ENCODE measurements at regions not wholly inside any gene's neighbourhood (a gene's known extent, or its start where the extent isn't known, plus 50 kb on each side); places are given as distances from the start of the nearest gene placed in this dataset.

DNA sequence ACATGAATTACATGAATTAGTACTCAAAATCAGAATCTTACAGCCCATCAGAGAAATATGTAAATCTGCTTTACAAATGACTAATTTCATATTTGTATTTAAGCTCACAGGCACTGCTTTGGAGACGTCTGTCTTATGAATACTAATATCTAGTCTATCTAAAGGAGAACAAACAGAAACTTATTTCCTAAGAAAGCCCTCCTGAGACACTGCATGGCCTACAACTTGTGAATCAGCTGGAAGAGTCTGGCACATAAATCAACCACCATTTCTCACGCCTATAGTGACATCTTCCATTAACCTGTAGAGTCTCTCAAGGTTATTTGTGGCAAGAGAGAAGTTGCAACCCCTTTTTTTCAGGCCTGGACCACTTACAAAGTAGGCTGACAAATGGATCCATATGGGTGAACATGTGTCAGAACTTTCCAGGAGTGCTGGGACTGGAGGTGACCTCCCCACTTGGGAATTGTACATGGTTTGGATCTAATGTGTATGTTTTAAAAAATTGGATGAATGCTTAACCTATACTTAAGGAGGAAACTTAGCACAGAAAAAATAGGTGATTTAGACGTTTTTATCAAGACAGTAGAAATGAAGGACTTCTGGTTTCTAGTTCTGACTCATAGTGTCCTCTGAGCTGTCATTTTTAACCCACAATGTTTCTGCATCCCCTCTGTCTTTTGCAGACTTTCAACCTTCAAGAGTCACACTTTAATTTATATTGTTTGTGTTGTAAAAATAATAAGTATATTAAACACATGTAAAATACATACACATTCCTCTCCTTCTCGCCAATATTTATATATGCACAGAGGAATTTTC is 83.2 kb upstream of the ARHGAP24 start:
- no peak overlapping the region for H3K4me3 ChIP-seq (ENCODE audit: low read depth in 1 of 5, low read length in 5 of 5)
- H3K4me1 ChIP-seq (ENCODE audit: control insufficient read depth in 5 of 5, insufficient read depth in 5 of 5, low read length in 5 of 5): peaks cover 0 to 5% (median 0%) of the 10 kb centered on the region in 5 donors
- H3K36me3 ChIP-seq (ENCODE audit: control insufficient read depth in 5 of 5, insufficient read depth in 5 of 5, low read length in 5 of 5): no peaks in the 10 kb centered on the region
- H3K27ac ChIP-seq (ENCODE audit: low read depth, low read length): no peak overlapping the region
- H3K9ac ChIP-seq (ENCODE audit: low read length in 5 of 5): no peak overlapping the region
- no peaks in the 10 kb centered on the region for H3K9me3 ChIP-seq (ENCODE audit: control insufficient read depth in 5 of 5, low read length in 5 of 5)
- H3K27me3 ChIP-seq (ENCODE audit: control insufficient read depth in 5 of 5, insufficient read depth in 4 of 5, low read length in 5 of 5): no peaks in the 10 kb centered on the region

DNA sequence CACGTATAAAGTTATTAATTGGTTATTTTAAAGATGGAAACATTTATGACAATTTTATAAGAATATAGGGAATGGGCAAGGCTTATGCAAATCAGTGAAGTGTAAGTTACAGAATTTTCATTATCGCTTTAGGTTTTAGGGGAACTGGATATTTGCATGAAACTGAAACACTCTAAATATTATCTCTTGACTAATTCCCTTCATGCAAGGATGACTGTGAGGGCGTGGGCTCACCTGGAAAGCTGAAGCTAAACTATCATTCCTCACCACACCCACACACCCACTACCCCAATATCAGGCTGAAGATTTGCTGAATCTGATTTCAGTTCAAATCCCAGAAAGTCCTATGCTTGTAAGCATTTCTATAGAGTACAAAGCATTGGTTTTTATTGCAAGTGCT is 81.7 kb upstream of the ARHGAP24 start:
- Histone ChIP-seq H3K4me3 (ENCODE audit: low read depth in 1 of 5, low read length in 5 of 5) (no peak overlapping the region), H3K27ac (ENCODE audit: low read depth, low read length) (no peak overlapping the region), H3K9me3 (ENCODE audit: control insufficient read depth in 5 of 5, low read length in 5 of 5) (no peaks in the 10 kb centered on the region), H3K36me3 (ENCODE audit: control insufficient read depth in 5 of 5, insufficient read depth in 5 of 5, low read length in 5 of 5) (no peaks in the 10 kb centered on the region), H3K27me3 (ENCODE audit: control insufficient read depth in 5 of 5, insufficient read depth in 4 of 5, low read length in 5 of 5) (no peaks in the 10 kb centered on the region), H3K9ac (ENCODE audit: low read length in 5 of 5) (no peak overlapping the region), H3K4me1 (ENCODE audit: control insufficient read depth in 5 of 5, insufficient read depth in 5 of 5, low read length in 5 of 5) (peaks cover 0 to 5% (median 0%) of the 10 kb centered on the region in 5 donors)

DNA sequence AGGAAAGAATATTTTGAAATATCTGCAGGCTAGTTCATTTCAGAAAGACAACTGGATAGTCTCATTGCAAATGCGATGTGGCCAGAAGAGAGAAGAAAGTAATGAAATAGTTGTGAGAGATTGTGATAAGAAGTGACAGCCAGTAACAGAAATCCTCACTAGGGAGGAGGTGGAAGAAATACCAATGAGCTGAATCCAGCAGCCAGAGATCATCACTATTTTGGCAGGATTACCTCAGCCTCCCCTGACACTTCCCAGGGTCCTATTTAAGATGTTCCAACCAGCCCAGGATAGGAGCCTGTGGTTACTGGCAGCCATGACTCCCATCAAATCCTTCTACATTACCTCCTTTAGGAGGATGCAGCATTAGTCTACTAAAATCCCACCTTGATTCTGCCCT is 76.7 kb upstream of the ARHGAP24 start:
- no peaks in the 10 kb centered on the region for H3K36me3 ChIP-seq (ENCODE audit: control insufficient read depth in 5 of 5, insufficient read depth in 5 of 5, low read length in 5 of 5)
- no peak overlapping the region for H3K27ac ChIP-seq (ENCODE audit: low read depth, low read length)
- no peak overlapping the region for H3K4me3 ChIP-seq (ENCODE audit: low read depth in 1 of 5, low read length in 5 of 5)

DNA sequence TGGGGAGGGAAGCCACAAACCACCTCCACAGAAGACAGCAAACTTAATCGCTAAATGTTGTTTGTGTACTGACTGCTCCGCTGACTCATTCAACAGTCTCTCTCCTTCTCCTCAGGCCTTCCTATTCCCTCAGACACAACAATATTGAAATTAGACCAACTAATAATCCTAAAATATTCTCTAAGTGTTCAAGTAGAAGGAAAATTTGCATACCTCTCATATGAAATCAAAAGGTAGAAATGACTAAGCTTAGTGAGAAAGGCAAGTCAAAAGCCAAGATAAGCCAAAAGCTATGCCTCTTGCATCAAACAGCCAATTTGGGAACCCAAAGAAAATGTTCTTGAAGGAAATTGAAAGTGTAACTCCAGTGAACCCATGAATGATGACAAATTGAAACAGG is 75.7 kb upstream of the ARHGAP24 start:
- Histone ChIP-seq H3K9ac (ENCODE audit: low read length in 5 of 5) (no peak overlapping the region), H3K27ac (ENCODE audit: low read depth, low read length) (no peak overlapping the region), H3K27me3 (ENCODE audit: control insufficient read depth in 5 of 5, insufficient read depth in 4 of 5, low read length in 5 of 5) (no peaks in the 10 kb centered on the region), H3K9me3 (ENCODE audit: control insufficient read depth in 5 of 5, low read length in 5 of 5) (no peaks in the 10 kb centered on the region), H3K36me3 (ENCODE audit: control insufficient read depth in 5 of 5, insufficient read depth in 5 of 5, low read length in 5 of 5) (no peaks in the 10 kb centered on the region), H3K4me3 (ENCODE audit: low read depth in 1 of 5, low read length in 5 of 5) (no peak overlapping the region), H3K4me1 (ENCODE audit: control insufficient read depth in 5 of 5, insufficient read depth in 5 of 5, low read length in 5 of 5) (no peaks in the 10 kb centered on the region)

More for the DNA sequence above, 76.7 kb upstream of the ARHGAP24 start:
- no peak overlapping the region for H3K9ac ChIP-seq (ENCODE audit: low read length in 5 of 5)
- no peaks in the 10 kb centered on the region for H3K4me1 ChIP-seq (ENCODE audit: control insufficient read depth in 5 of 5, insufficient read depth in 5 of 5, low read length in 5 of 5)
- no peaks in the 10 kb centered on the region for H3K27me3 ChIP-seq (ENCODE audit: control insufficient read depth in 5 of 5, insufficient read depth in 4 of 5, low read length in 5 of 5)
- no peaks in the 10 kb centered on the region for H3K9me3 ChIP-seq (ENCODE audit: control insufficient read depth in 5 of 5, low read length in 5 of 5)

DNA sequence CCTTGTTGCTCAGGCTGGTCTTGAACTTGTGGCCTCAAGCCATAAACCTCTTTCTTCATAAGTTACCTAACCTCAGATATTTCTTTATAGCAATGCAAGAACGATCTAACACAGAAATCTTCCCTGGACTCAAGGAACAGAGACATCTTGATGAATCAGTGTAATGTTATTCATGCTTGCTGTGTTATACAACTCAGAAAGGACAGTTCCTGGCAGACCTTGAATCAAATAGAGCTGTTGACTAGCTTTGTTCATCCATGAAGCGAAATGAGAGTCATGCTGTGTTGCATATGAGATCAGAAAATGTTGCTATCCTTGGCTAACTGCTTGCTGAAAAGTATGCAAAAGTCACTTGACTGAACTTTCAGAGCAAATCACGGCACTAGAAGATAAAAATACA is 72.6 kb upstream of the ARHGAP24 start:
- Histone ChIP-seq H3K9me3 (ENCODE audit: control insufficient read depth in 5 of 5, low read length in 5 of 5) (no peaks in the 10 kb centered on the region), H3K27me3 (ENCODE audit: control insufficient read depth in 5 of 5, insufficient read depth in 4 of 5, low read length in 5 of 5) (no peaks in the 10 kb centered on the region), H3K4me1 (ENCODE audit: control insufficient read depth in 5 of 5, insufficient read depth in 5 of 5, low read length in 5 of 5) (no peaks in the 10 kb centered on the region), H3K36me3 (ENCODE audit: control insufficient read depth in 5 of 5, insufficient read depth in 5 of 5, low read length in 5 of 5) (no peaks in the 10 kb centered on the region), H3K4me3 (ENCODE audit: low read depth in 1 of 5, low read length in 5 of 5) (no peak overlapping the region), H3K27ac (ENCODE audit: low read depth, low read length) (no peak overlapping the region), H3K9ac (ENCODE audit: low read length in 5 of 5) (no peak overlapping the region)

DNA sequence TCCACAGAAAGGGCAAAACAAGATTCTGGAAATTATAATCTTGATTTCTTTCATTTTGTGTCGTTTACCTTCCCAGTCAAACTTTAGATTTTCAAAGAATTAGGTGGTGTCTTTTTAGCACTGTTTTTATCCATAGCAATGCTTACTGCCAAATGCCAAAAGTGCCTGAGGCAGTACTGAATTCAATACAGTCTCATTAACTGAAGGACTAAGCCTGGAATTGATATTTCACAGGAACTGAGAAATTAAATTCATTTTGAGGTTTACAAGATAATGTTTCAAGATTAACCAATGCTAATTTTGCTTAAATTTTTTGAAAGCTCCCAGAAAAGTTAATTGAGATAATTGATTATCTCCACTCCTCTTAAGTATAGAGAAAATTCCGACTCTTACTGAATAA is 68.8 kb upstream of the ARHGAP24 start:
- no peaks in the 10 kb centered on the region for H3K4me1 ChIP-seq (ENCODE audit: control insufficient read depth in 5 of 5, insufficient read depth in 5 of 5, low read length in 5 of 5)
- no peak overlapping the region for H3K27ac ChIP-seq (ENCODE audit: low read depth, low read length)
- no peak overlapping the region for H3K9ac ChIP-seq (ENCODE audit: low read length in 5 of 5)
- no peaks in the 10 kb centered on the region for H3K9me3 ChIP-seq (ENCODE audit: control insufficient read depth in 5 of 5, low read length in 5 of 5)
- no peaks in the 10 kb centered on the region for H3K27me3 ChIP-seq (ENCODE audit: control insufficient read depth in 5 of 5, insufficient read depth in 4 of 5, low read length in 5 of 5)
- H3K36me3 ChIP-seq (ENCODE audit: control insufficient read depth in 5 of 5, insufficient read depth in 5 of 5, low read length in 5 of 5): no peaks in the 10 kb centered on the region
- no peak overlapping the region for H3K4me3 ChIP-seq (ENCODE audit: low read depth in 1 of 5, low read length in 5 of 5)

DNA sequence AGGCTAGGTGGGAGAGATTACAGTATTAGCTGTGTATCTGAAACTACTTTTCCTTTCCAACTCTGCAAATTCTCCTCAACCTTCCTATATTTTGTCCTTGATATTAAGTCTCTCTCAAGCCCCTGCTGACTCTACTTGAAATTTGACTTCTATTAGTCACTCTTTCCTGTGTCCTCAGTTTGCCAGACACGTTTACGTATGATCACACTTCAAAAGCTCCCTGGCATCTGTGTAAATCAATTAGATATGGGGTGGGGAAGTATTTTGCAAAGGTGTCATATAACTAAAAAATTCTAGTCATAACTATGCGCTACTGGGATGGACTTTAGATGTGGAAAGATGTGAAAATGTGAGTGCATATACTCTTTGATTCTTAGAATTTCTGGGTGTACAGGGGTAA is 67.4 kb upstream of the ARHGAP24 start:
- Histone ChIP-seq H3K9me3 (ENCODE audit: control insufficient read depth in 5 of 5, low read length in 5 of 5) (no peaks in the 10 kb centered on the region), H3K4me1 (ENCODE audit: control insufficient read depth in 5 of 5, insufficient read depth in 5 of 5, low read length in 5 of 5) (no peaks in the 10 kb centered on the region), H3K27me3 (ENCODE audit: control insufficient read depth in 5 of 5, insufficient read depth in 4 of 5, low read length in 5 of 5) (no peaks in the 10 kb centered on the region), H3K36me3 (ENCODE audit: control insufficient read depth in 5 of 5, insufficient read depth in 5 of 5, low read length in 5 of 5) (no peaks in the 10 kb centered on the region), H3K9ac (ENCODE audit: low read length in 5 of 5) (no peak overlapping the region), H3K27ac (ENCODE audit: low read depth, low read length) (no peak overlapping the region), H3K4me3 (ENCODE audit: low read depth in 1 of 5, low read length in 5 of 5) (no peak overlapping the region)

DNA sequence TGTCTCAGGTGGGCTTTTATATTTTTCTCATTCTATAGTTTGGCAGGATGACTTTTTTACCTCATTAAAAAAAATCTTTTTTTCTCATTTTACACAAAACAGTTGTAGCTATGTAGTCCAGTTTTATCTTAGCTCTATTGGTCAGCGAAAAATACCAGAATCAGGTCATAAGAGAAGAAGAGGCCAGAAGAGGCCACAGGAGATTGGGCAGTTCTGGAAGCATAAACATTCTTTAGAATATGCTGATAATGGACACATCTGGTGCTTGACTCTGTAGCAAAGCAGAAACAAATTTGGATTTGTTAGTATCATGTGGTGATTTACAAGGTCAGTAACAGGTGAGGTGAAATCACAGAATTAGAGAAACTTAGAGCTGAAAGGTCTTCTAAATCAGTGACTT is 66.6 kb upstream of the ARHGAP24 start:
- Histone ChIP-seq H3K9me3 (ENCODE audit: control insufficient read depth in 5 of 5, low read length in 5 of 5) (no peaks in the 10 kb centered on the region), H3K4me3 (ENCODE audit: low read depth in 1 of 5, low read length in 5 of 5) (no peak overlapping the region), H3K36me3 (ENCODE audit: control insufficient read depth in 5 of 5, insufficient read depth in 5 of 5, low read length in 5 of 5) (no peaks in the 10 kb centered on the region), H3K27ac (ENCODE audit: low read depth, low read length) (no peak overlapping the region), H3K27me3 (ENCODE audit: control insufficient read depth in 5 of 5, insufficient read depth in 4 of 5, low read length in 5 of 5) (no peaks in the 10 kb centered on the region), H3K4me1 (ENCODE audit: control insufficient read depth in 5 of 5, insufficient read depth in 5 of 5, low read length in 5 of 5) (no peaks in the 10 kb centered on the region), H3K9ac (ENCODE audit: low read length in 5 of 5) (no peak overlapping the region)

DNA sequence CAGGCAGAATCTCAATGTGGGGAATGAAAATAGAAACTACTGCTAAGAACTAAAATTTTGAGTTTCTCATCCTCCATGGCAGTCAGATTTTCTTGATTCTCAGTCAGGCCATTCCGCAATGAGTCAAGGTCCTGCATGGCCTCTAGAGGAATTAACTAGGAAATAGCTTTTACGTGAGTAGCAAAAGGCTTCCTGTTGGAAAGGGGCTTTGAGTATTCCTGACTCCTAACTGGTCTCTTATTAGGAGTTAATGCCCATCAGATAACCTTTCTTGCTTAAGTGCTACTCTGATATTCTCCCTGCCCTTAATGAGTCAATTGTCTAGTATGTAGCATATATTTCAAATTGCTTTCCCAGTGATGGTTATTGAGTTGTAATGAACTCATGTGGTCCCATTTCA is 65.7 kb upstream of the ARHGAP24 start:
- Histone ChIP-seq H3K9ac (ENCODE audit: low read length in 5 of 5) (no peak overlapping the region), H3K27me3 (ENCODE audit: control insufficient read depth in 5 of 5, insufficient read depth in 4 of 5, low read length in 5 of 5) (no peaks in the 10 kb centered on the region), H3K9me3 (ENCODE audit: control insufficient read depth in 5 of 5, low read length in 5 of 5) (no peaks in the 10 kb centered on the region), H3K27ac (ENCODE audit: low read depth, low read length) (no peak overlapping the region), H3K4me3 (ENCODE audit: low read depth in 1 of 5, low read length in 5 of 5) (no peak overlapping the region), H3K36me3 (ENCODE audit: control insufficient read depth in 5 of 5, insufficient read depth in 5 of 5, low read length in 5 of 5) (no peaks in the 10 kb centered on the region), H3K4me1 (ENCODE audit: control insufficient read depth in 5 of 5, insufficient read depth in 5 of 5, low read length in 5 of 5) (no peaks in the 10 kb centered on the region)

DNA sequence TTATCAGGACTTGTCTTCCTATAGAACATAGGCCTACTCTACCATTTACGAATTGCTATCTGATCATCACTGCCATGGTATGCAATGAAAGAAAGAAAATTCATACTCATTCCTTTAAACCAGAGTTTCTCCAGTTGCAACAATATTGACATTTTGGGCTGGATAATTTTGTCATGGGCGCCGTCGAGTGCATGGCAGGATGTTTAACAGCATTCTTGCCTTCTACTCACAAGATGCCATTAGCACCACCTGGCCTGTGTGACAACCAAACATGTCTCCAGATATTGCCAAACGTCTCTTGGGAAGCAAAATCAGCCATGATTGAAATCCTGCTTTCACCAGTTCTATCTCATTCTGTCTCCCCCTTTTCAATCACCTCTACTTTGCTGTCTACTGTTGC is 63.6 kb upstream of the ARHGAP24 start:
- H3K4me3 ChIP-seq (ENCODE audit: low read depth in 1 of 5, low read length in 5 of 5): no peak overlapping the region
- no peaks in the 10 kb centered on the region for H3K9me3 ChIP-seq (ENCODE audit: control insufficient read depth in 5 of 5, low read length in 5 of 5)
- no peak overlapping the region for H3K9ac ChIP-seq (ENCODE audit: low read length in 5 of 5)
- no peaks in the 10 kb centered on the region for H3K36me3 ChIP-seq (ENCODE audit: control insufficient read depth in 5 of 5, insufficient read depth in 5 of 5, low read length in 5 of 5)
- no peak overlapping the region for H3K27ac ChIP-seq (ENCODE audit: low read depth, low read length)
- H3K4me1 ChIP-seq (ENCODE audit: control insufficient read depth in 5 of 5, insufficient read depth in 5 of 5, low read length in 5 of 5): no peaks in the 10 kb centered on the region
- H3K27me3 ChIP-seq (ENCODE audit: control insufficient read depth in 5 of 5, insufficient read depth in 4 of 5, low read length in 5 of 5): no peaks in the 10 kb centered on the region
